ENCODE measurements at regions not wholly inside any gene's neighbourhood (a gene's known extent, or its start where the extent isn't known, plus 50 kb on each side); places are given as distances from the start of the nearest gene placed in this dataset.

DNA sequence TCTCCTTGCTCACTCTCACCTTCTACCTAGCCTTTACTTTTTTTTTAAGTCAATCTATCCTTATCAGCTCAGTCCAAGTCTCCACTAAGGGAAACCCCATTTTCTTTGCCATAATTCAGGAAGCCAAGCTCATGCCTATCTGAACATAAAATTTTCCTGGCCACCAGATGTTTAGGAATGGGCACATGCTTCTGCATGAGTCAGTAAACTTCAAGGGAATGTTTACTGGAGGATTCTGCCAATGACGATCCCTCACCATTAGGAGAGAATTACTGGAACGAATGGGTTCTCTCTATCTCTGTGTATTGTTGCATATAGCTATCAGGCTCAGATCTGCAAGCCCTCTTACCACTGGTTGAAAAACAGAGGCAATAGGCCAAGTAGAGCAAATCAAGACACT lies 731.7 kb upstream of the ZNF804A start:
- TF ChIP-seq POLR2AphosphoS5 (IDR thresholded peaks at IDR 0.05) (no peak), POLR2A (IDR thresholded peaks at IDR 0.05) (no peak)
- TF ChIP-seq, protein P1, sequence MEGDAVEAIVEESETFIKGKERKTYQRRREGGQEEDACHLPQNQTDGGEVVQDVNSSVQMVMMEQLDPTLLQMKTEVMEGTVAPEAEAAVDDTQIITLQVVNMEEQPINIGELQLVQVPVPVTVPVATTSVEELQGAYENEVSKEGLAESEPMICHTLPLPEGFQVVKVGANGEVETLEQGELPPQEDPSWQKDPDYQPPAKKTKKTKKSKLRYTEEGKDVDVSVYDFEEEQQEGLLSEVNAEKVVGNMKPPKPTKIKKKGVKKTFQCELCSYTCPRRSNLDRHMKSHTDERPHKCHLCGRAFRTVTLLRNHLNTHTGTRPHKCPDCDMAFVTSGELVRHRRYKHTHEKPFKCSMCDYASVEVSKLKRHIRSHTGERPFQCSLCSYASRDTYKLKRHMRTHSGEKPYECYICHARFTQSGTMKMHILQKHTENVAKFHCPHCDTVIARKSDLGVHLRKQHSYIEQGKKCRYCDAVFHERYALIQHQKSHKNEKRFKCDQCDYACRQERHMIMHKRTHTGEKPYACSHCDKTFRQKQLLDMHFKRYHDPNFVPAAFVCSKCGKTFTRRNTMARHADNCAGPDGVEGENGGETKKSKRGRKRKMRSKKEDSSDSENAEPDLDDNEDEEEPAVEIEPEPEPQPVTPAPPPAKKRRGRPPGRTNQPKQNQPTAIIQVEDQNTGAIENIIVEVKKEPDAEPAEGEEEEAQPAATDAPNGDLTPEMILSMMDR (IDR thresholded peaks at IDR 0.05) = no peak
